Fibroblast of pulmonary artery (primary cell): ENCODE measurements at regions not wholly inside any gene's neighbourhood (a gene's known extent, or its start where the extent isn't known, plus 50 kb on each side); places are given as distances from the start of the nearest gene placed in this dataset.
"Not testable (repeated sequence)": the region's sequence is repeated elsewhere in the genome, so short reads cannot be mapped to it uniquely, and the experiment has no call there.

ENCODE experiments used
- DNase-seq: peaks from one replicate; pipeline ENCODE4 v3.0.0-alpha.2; 2010; ENCODE audit warnings: low read depth
- H3K4me3 ChIP-seq: replicated peaks from 2 replicates; pipeline ENCODE4 v1.5.1; 2011; ENCODE audit warnings: low read depth, mild to moderate bottlenecking, control low read depth, low read length, moderate library complexity
- TF ChIP-seq, protein P1 (sequence below): IDR thresholded peaks from 2 replicates; pipeline ENCODE4 v1.5.1; 2011; ENCODE audit warnings: mild to moderate bottlenecking, control low read depth, low read length, inconsistent platforms; ENCODE audit errors: missing control alignments

DNA sequence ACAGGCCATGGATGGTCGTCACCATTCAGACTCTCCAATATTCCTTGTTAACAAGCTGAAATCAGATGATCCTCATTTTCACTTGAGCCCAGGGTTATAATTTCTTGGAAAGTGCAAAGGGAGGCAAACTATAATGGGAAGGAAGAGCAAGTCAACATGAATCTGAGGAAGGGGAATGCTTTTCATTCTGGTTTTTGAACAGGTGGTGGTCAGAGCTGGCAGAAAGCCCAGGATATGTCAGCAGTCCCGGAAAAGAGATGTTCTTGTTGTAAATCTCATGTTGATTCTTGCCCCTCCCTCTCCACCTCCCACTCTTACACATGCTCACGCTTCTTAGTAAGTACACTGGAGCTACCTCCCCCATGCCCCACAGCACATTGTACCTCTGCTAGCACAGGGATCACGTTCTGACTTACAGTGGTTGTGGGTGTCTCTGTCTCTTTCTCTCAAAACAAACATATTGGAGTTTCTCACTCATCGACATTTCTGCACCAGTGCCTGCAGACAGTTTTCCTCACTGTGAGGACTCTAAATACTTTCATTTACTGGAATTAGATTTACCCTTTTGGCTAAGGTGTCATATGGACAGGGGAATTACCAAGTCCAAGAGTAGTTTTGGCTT, 77.6 kb downstream of the XCL2 start:
- peak; percentile 85 for DNase-seq
- TF ChIP-seq, protein P1, sequence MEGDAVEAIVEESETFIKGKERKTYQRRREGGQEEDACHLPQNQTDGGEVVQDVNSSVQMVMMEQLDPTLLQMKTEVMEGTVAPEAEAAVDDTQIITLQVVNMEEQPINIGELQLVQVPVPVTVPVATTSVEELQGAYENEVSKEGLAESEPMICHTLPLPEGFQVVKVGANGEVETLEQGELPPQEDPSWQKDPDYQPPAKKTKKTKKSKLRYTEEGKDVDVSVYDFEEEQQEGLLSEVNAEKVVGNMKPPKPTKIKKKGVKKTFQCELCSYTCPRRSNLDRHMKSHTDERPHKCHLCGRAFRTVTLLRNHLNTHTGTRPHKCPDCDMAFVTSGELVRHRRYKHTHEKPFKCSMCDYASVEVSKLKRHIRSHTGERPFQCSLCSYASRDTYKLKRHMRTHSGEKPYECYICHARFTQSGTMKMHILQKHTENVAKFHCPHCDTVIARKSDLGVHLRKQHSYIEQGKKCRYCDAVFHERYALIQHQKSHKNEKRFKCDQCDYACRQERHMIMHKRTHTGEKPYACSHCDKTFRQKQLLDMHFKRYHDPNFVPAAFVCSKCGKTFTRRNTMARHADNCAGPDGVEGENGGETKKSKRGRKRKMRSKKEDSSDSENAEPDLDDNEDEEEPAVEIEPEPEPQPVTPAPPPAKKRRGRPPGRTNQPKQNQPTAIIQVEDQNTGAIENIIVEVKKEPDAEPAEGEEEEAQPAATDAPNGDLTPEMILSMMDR = no peak
- H3K4me3 ChIP-seq = no peak overlapping the region

DNA sequence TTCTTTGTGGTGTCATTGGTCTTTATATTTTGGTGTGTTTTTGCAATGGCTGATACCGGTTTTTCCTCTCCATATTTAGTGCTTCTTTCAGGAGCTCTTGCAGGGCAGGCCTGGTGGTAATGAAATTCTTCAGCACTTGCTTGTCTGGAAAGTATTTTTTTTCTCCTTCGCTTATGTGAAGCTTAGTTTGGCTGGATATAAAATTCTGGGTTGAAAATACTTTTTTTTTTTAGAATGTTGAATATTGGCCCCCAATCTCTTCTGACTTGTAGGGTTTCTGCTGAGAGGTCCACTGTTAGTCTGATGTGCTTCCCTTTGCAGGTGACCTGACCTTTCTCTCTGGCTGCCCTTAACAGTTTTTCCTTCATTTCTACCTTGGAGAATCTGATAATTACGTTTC, 82.7 kb downstream of the XCL2 start:
- H3K4me3 ChIP-seq, DNase-seq: not testable (repeated sequence)

DNA sequence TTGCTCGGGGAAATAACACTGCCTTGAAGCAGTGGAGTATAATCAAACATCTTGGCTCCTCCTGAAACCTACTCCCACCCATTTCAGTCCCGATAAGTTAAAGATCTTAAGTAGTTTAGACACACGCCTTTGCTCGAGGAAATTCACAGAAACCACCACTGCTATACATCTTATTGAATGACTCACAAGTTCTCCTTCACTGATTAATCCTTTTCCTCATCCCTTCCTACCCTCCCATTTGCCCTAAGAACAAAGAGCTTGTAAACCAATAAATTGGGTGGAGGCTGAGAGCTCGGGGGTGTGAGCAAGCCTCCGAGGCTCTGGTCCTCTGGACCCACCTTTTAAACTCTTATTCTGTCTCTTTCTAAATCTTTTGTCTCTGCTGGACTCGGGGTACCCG, 86.5 kb downstream of the XCL2 start:
- DNase-seq, H3K4me3 ChIP-seq: not testable (repeated sequence)

DNA sequence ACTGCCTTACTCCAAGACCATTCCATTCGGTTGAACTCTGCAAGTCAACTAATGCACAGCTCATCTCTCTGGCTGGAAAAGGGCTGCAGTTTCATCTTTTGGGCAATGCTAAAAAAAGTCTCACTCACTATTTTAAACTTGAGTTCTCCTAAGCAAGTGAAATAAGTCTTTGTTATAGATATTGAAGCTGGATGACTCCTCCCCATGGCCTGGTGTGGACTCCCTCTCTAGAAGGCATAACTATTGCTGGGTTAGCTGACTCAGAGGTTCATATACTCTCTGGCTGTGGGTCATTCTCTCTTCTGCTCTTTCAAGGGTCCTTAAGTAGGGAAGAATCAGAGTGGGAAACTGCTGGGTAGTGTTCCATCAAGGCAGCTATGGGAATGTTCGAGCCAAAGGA, 88.0 kb downstream of the XCL2 start:
- TF ChIP-seq, protein P1 = no peak
- DNase-seq = no peak
- no peak overlapping the region for H3K4me3 ChIP-seq

DNA sequence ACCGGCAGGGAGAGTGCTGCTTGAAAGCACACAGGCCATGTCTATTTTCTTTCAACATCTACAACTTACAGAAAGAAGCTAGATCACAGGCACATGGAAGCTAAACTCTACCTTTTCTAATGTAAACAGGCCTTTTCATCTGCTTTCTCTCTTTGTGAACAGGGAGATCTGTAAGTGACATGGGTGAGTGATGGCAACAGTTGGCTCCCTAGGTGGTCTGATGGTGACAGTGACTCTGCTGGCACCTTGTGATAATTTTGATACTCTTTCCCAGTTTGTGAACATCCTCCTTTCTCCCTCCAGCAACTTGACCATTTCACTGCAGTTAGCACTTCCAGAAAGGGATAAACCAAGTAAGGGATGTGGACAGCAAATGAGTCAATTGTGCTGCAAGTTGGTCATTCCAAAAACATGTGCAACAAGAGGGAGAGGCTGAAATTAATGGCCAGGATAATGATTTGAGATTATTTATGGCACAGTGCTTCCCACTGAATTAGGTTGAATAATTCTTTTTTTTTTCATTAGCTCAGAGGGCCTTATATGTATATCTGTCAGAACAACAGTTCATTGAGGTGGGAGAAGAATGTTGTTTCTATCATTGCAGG, 89.5 kb downstream of the XCL2 start:
- TF ChIP-seq, protein P1 = no peak
- no peak for DNase-seq
- no peak overlapping the region for H3K4me3 ChIP-seq

DNA sequence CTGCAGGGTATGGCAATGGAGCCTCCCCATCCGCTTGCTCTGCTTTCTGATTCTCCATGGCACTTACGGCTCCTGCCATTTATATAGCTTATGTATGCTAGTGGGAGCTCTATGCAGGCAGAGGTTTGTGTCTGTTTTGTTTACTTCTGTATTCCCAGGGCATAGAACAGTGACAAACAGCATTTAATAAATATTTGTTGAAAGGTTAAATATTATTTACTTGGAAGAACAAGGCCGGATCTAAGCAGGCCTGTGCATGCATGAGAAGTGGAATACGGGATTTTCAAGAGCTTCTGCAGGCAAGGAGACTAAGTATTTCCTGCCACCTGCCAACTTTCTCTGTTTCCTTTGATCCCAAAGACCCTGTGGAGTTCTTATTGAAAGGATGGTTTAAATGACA, 90.7 kb downstream of the XCL2 start:
- TF ChIP-seq, protein P1 = no peak
- no peak for DNase-seq
- no peak overlapping the region for H3K4me3 ChIP-seq

DNA sequence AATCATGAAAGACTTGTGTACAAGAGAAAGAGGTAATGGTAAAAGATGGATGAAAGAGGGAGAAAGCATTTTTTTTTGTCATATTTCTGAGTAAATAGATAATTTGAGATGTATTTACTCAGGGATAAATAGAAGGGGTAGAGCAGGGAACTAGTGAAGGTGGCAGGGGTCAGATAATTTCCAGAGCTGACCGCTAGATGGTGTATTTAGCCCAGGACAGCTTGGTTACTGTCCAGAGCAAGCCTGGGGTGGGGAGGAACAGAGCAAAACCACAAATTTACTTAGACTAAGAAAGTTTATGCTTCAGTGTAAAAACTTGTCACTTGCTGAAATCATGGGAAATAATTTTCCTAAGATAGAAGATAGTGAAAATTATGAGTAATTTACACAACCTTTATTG, 91.5 kb downstream of the XCL2 start:
- DNase-seq = no peak
- TF ChIP-seq, protein P1 = peak; percentile 25

DNA sequence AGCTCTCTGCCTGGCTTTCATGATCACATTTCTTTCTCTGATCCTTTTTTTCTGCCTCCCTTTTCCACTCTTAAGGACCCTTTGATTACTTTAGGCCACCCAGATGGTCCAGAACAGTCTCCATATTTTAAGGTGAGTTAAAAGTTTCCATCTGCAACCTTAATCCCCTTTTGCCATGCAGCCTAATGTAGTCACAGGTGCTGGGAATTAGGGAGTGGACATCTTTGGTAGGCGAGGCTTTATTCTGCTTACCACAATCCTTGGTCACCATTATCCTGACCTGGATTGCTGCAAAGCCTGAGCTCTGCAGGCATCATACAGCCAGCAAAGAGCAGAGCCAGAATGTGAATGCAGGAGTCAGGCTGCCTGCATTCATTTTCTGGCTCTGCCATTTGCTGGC, 95.9 kb downstream of the XCL2 start:
- no peak for DNase-seq
- TF ChIP-seq, protein P1 = no peak
- no peak overlapping the region for H3K4me3 ChIP-seq

More for the DNA sequence above, 91.5 kb downstream of the XCL2 start:
- H3K4me3 ChIP-seq = no peak overlapping the region
